Body of pancreas (tissue), 4 donors: ENCODE measurements at regions not wholly inside any gene's neighbourhood (a gene's known extent, or its start where the extent isn't known, plus 50 kb on each side); places are given as distances from the start of the nearest gene placed in this dataset.

Experiments
- ATAC-seq: fragments of 150-250 bp; one replicate; pipeline ENCODE4 v1.9.1; 2016
- DNase-seq, 4 donors: peaks; one replicate each; pipeline ENCODE4 v3.0.0-alpha.2; 2019
- H3K27ac ChIP-seq, 4 donors: fragments of 200-600 bp; sonication (generic); 1 replicate in 3 of 4; 2 replicates in 1 of 4; pipeline versions ENCODE4 v1.5.1 to v1.6.1; 2016 to 2019; ENCODE audit warnings: mild to moderate bottlenecking in 1 of 4, mixed read lengths in 1 of 4, moderate library complexity in 1 of 4
- H3K27me3 ChIP-seq, 2 donors: fragments of 200-600 bp; sonication (generic); one replicate each; pipeline ENCODE4 v1.6.0; 2016; ENCODE audit warnings: mild to moderate bottlenecking in 1 of 2
- H3K36me3 ChIP-seq, 2 donors: fragments of 200-600 bp; sonication (generic); replicated peaks in 1 of 2; 2 replicates each; pipeline ENCODE4 v1.5.1; 2016; ENCODE audit warnings: low read depth in 2 of 2; ENCODE audit not compliant: insufficient read depth in 1 of 2
- H3K4me1 ChIP-seq: fragments of 200-600 bp; sonication (generic); one replicate; pipeline ENCODE4 v1.6.0; 2016
- H3K4me3 ChIP-seq, 2 donors: fragments of 200-600 bp; sonication (generic); 1 replicate in 1 of 2; 2 replicates in 1 of 2; pipeline ENCODE4 v1.5.1; 2016 to 2019
- H3K9me3 ChIP-seq, 3 donors: fragments of 200-600 bp; sonication (generic); 1 replicate in 2 of 3; 2 replicates in 1 of 3; pipeline ENCODE4 v1.5.1; 2016
- CTCF ChIP-seq, 7 experiments: fragments of 450-650 bp in 4 of 7; fragments of 200-600 bp in 3 of 7; sonication (generic) in 3 of 7; IDR thresholded peaks; one replicate each; pipeline ENCODE4 v1.5.1; 2016 to 2019; ENCODE audit warnings: antibody characterized with exemption in 7 of 7
- POLR2A ChIP-seq, 3 donors: fragments of 450-650 bp; IDR thresholded peaks; one replicate each; pipeline ENCODE4 v1.6.1; 2016; ENCODE audit warnings: antibody characterized with exemption in 3 of 3, mild to moderate bottlenecking in 2 of 3
- WGBS, 2 donors: methylation state at CpG; one replicate each; pipeline ENCODE4 v1.1.5; 2017; 5-methylcytosine and 5-hydroxymethylcytosine counted together
- intact Hi-C: fragments of 100-400 bp; cut with DNase I; formaldehyde crosslinking; loops from one replicate; pipeline ENCODE4 v1.15.1; 2023

GRCh38 chr11:123250892-123251656 is 56.0 kb upstream of the CLMP start:
- intact Hi-C loops = no loop called here

GRCh38 chr11:123249354-123249753 is 54.3 kb upstream of the CLMP start:
- WGBS, 2 donors = 61 to 72% methylated on average over 4 to 5 of the region's 5 CpGs
- TF ChIP-seq POLR2A (IDR thresholded peaks at IDR 0.05) (no peak), CTCF (IDR thresholded peaks at IDR 0.05) (no peak)
- Histone ChIP-seq H3K36me3 (no peaks in the 10 kb centered on the region), H3K27ac (no peak overlapping the region), H3K9me3 (no peaks in the 10 kb centered on the region), H3K4me3 (no peak overlapping the region), H3K4me1 (peaks cover 8% of the 10 kb centered on the region), H3K27me3 (no peaks in the 10 kb centered on the region)
- ATAC-seq (no peak), DNase-seq (no peak)
- intact Hi-C loops = loop anchor here (5.0 kb wide), 1 partner anchor 137 kb away; no protein-coding TSS in a partner anchor

More at GRCh38 chr11:123250892-123251656, 56.0 kb upstream of the CLMP start:
- DNase-seq (no peak), ATAC-seq (no peak)
- no peak overlapping the region for H3K27ac ChIP-seq
- WGBS, 2 donors = 66 to 73% methylated on average over 11 of the region's 11 CpGs
- H3K9me3 ChIP-seq = no peaks in the 10 kb centered on the region
- TF ChIP-seq CTCF (IDR thresholded peaks at IDR 0.05) = no peak
- no peak for TF ChIP-seq POLR2A (IDR thresholded peaks at IDR 0.05)
- no peaks in the 10 kb centered on the region for H3K27me3 ChIP-seq
- H3K36me3 ChIP-seq = no peaks in the 10 kb centered on the region
- H3K4me3 ChIP-seq = no peak overlapping the region
- peaks cover 8% of the 10 kb centered on the region for H3K4me1 ChIP-seq

GRCh38 chr11:123247813-123248379 is 52.8 kb upstream of the CLMP start:
- no peak for ATAC-seq
- WGBS, 2 donors = 18 to 27% methylated on average over 6 of the region's 6 CpGs
- Histone ChIP-seq H3K27me3 (no peaks in the 10 kb centered on the region), H3K4me3 (no peak overlapping the region), H3K27ac (no peak overlapping the region), H3K36me3 (no peaks in the 10 kb centered on the region), H3K4me1 (peaks cover 8% of the 10 kb centered on the region), H3K9me3 (no peaks in the 10 kb centered on the region)
- TF ChIP-seq CTCF (IDR thresholded peaks at IDR 0.05) (no peak), POLR2A (IDR thresholded peaks at IDR 0.05) (no peak)
- intact Hi-C loops = loop anchor here (5.0 kb wide), 1 partner anchor 136 kb away; no protein-coding TSS in a partner anchor
- no peak for DNase-seq

GRCh38 chr11:123247496-123247799 is 52.4 kb upstream of the CLMP start:
- intact Hi-C loops = loop anchor here (5.0 kb wide), 1 partner anchor 135 kb away; no protein-coding TSS in a partner anchor
- ATAC-seq = no peak
- Histone ChIP-seq H3K9me3 (no peaks in the 10 kb centered on the region), H3K27me3 (no peaks in the 10 kb centered on the region), H3K4me3 (no peak overlapping the region), H3K36me3 (no peaks in the 10 kb centered on the region), H3K4me1 (peaks cover 8% of the 10 kb centered on the region), H3K27ac (no peak overlapping the region)
- no peak for DNase-seq
- TF ChIP-seq CTCF (IDR thresholded peaks at IDR 0.05) (no peak), POLR2A (IDR thresholded peaks at IDR 0.05) (no peak)
- WGBS, 2 donors = 40 to 41% methylated on average over 3 of the region's 3 CpGs
